Endothelial cell of umbilical vein (primary cell): ENCODE measurements at regions not wholly inside any gene's neighbourhood (a gene's known extent, or its start where the extent isn't known, plus 50 kb on each side); places are given as distances from the start of the nearest gene placed in this dataset.

Source experiments
- BruUV-seq: library from RNA; stranded (reverse); fragments of 400-500 nt; replicated peaks from 2 replicates; lab custom pipeline; 2021; lab: Mats Ljungman, UMichigan
- CTCF ChIA-PET: fragments of 300-600, 350-600 bp; sonication (Branson Sonifier 250); formaldehyde crosslinking; loops from one replicate; lab custom pipeline; 2021; ENCODE audit warnings: antibody characterized with exemption, inconsistent platforms; lab: Charles Lee
- POLR2A ChIA-PET: fragments of 300-600, 350-600 bp; sonication (Branson Sonifier 250); formaldehyde crosslinking; loops from one replicate; lab custom pipeline; 2021; ENCODE audit warnings: antibody characterized with exemption, inconsistent platforms; lab: Charles Lee
- DNase-seq: peaks from one replicate; pipeline ENCODE4 v3.0.0-alpha.2; 2011; ENCODE audit warnings: low read depth, low spot score
- FAIRE-seq: peaks from 2 replicates; lab custom pipeline; 2011; peaks lifted over from hg19 to GRCh38; lab: Jason Lieb, UNC
- H2AFZ ChIP-seq: 2 replicates; pipeline ENCODE4 v1.6.0; 2012; ENCODE audit warnings: low read depth, low read length, control low read depth, inconsistent platforms
- H3K27ac ChIP-seq: 2 replicates; pipeline ENCODE4 v1.5.1; 2011; ENCODE audit warnings: low read depth, mild to moderate bottlenecking, control low read depth, low read length, moderate library complexity; ENCODE audit not compliant: insufficient read depth
- H3K27me3 ChIP-seq, 2 experiments: 2 replicates each; pipeline versions ENCODE4 v1.6.0 to v1.6.1; 2011; ENCODE audit warnings: low read length in 2 of 2, mixed read lengths in 1 of 2; ENCODE audit not compliant: control insufficient read depth in 2 of 2, insufficient read depth in 2 of 2
- H3K36me3 ChIP-seq, 2 experiments: 2 replicates in 1 of 2; 3 replicates in 1 of 2; pipeline ENCODE4 v1.5.1; 2011; ENCODE audit warnings: low read length in 2 of 2, mild to moderate bottlenecking in 1 of 2, moderate library complexity in 1 of 2; ENCODE audit not compliant: control insufficient read depth in 2 of 2, insufficient read depth in 2 of 2; ENCODE audit errors: extremely low read depth in 1 of 2
- H3K4me1 ChIP-seq: 3 replicates; pipeline ENCODE4 v1.5.1; 2011; ENCODE audit warnings: mild to moderate bottlenecking, low read length; ENCODE audit not compliant: control insufficient read depth, insufficient read depth; ENCODE audit errors: extremely low read depth
- H3K4me2 ChIP-seq: 2 replicates; pipeline ENCODE4 v1.6.1; 2011; ENCODE audit warnings: low read length, control low read depth, mixed read lengths; ENCODE audit not compliant: insufficient read depth
- H3K4me3 ChIP-seq, 3 experiments: fragments of 200-600 bp in 1 of 3; sonication (generic), shearing (Covaris generic) in 1 of 3; replicated peaks in 1 of 3; 2 replicates each; pipeline ENCODE4 v1.5.1; 2011 to 2016; ENCODE audit warnings: control low read depth in 3 of 3, low read length in 3 of 3, mild to moderate bottlenecking in 2 of 3, inconsistent platforms in 1 of 3, low read depth in 1 of 3, moderate library complexity in 1 of 3; ENCODE audit not compliant: insufficient read depth in 1 of 3
- H3K79me2 ChIP-seq: 2 replicates; pipeline ENCODE4 v1.6.0; 2012; ENCODE audit warnings: low read length, inconsistent platforms; ENCODE audit not compliant: control insufficient read depth, insufficient read depth
- H3K9ac ChIP-seq: replicated peaks from 2 replicates; pipeline ENCODE3; 2011; ENCODE audit warnings: low read length, control low read depth; ENCODE audit not compliant: insufficient read depth; ENCODE audit errors: extremely low read depth
- H3K9me1 ChIP-seq: replicated peaks from 3 replicates; pipeline ENCODE4 v1.6.0; 2011; ENCODE audit warnings: mild to moderate bottlenecking, low read length; ENCODE audit not compliant: control insufficient read depth, insufficient read depth; ENCODE audit errors: extremely low read depth
- H3K9me3 ChIP-seq: replicated peaks from 2 replicates; pipeline ENCODE4 v1.5.1; 2012; ENCODE audit warnings: low read length, inconsistent platforms; ENCODE audit not compliant: control insufficient read depth, insufficient read depth
- H4K20me1 ChIP-seq: replicated peaks from 2 replicates; pipeline ENCODE3; 2011; ENCODE audit warnings: mild to moderate bottlenecking, low read length; ENCODE audit not compliant: control insufficient read depth, insufficient read depth; ENCODE audit errors: extremely low read depth
- CTCF ChIP-seq, 2 donors: IDR thresholded peaks; 1 replicate in 1 of 2; 2 replicates in 1 of 2; pipeline ENCODE4 v1.5.1; 2011; ENCODE audit warnings: low read length in 2 of 2, mild to moderate bottlenecking in 2 of 2, moderate library complexity in 2 of 2, control low read depth in 1 of 2, inconsistent platforms in 1 of 2, low read depth in 1 of 2; ENCODE audit not compliant: insufficient read depth in 1 of 2; ENCODE audit errors: extremely low read depth in 1 of 2
- EZH2 ChIP-seq: IDR thresholded peaks from 2 replicates; pipeline ENCODE4 v1.6.1; 2012; ENCODE audit warnings: borderline replicate concordance, low read depth, mild to moderate bottlenecking, moderate library complexity, low read length, inconsistent platforms; ENCODE audit not compliant: severe bottlenecking
- FOS ChIP-seq: IDR thresholded peaks from 2 replicates; pipeline ENCODE4 v1.6.1; 2011; ENCODE audit warnings: mild to moderate bottlenecking, low read length, moderate library complexity, borderline replicate concordance; ENCODE audit not compliant: insufficient read depth
- GATA2 ChIP-seq: IDR thresholded peaks from 2 replicates; pipeline ENCODE4 v1.7.0; 2011; ENCODE audit warnings: low read depth, mild to moderate bottlenecking, moderate library complexity, mixed read lengths, low read length; ENCODE audit not compliant: insufficient read length, insufficient read depth
- JUN ChIP-seq: IDR thresholded peaks from 2 replicates; pipeline ENCODE4 v1.6.1; 2011; ENCODE audit warnings: borderline replicate concordance, low read depth; ENCODE audit not compliant: insufficient read length, insufficient read depth
- MAX ChIP-seq: IDR thresholded peaks from 2 replicates; pipeline ENCODE4 v1.6.1; 2011; ENCODE audit not compliant: insufficient read depth, insufficient read length
- MYC ChIP-seq: IDR thresholded peaks from one replicate; pipeline ENCODE4 v1.6.1; 2011; ENCODE audit warnings: mild to moderate bottlenecking, low read depth, low read length
- POLR2A ChIP-seq: IDR thresholded peaks from 2 replicates; pipeline ENCODE4 v1.6.1; 2012; ENCODE audit warnings: low read depth, mild to moderate bottlenecking, control low read depth, low read length
- POLR2AphosphoS5 ChIP-seq: IDR thresholded peaks from 2 replicates; pipeline ENCODE4 v1.6.1; 2012; ENCODE audit warnings: low read depth, mild to moderate bottlenecking, control low read depth, low read length, moderate library complexity; ENCODE audit not compliant: insufficient read depth
- dilution Hi-C: fragments of 300-500 bp; cut with MboI; formaldehyde crosslinking; loops from one replicate; pipeline ENCODE4 v1.15.0; 2019; ENCODE audit warnings: low sequenced_read_pairs; ENCODE audit not compliant: extremely low pct_ligation_motif_present
- intact Hi-C: fragments of 100-400 bp; cut with micrococcal nuclease; formaldehyde crosslinking; loops from one replicate; pipeline ENCODE4 v1.10.0; 2022

DNA sequence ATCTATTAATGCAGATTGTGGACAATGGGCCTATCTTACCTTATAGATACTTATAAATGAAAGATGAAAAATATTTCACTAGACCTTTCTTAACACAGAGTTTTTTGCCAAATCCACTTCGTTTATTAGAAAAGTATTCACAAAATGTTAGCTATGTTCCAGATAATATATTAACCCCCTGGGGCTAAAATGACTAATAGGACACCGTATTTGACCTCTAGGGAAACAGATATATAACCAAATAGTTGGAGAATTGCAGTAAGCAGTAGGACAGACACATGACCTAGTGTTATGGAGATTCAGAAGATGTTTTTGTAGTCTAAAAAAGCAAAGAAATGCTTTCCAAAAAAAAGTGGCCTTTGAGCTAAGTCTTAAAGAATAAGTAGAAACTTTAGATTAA is 106.9 kb downstream of the SEC16B start:
- no peak overlapping the region for H3K4me3 ChIP-seq
- H4K20me1 ChIP-seq = no peaks in the 10 kb centered on the region
- intact Hi-C loops = no loop called here
- H3K79me2 ChIP-seq = no peaks in the 10 kb centered on the region
- dilution Hi-C loops = no loop called here
- no peak overlapping the region for H2AFZ ChIP-seq
- DNase-seq = no peak
- no peak overlapping the region for H3K4me2 ChIP-seq
- H3K9me3 ChIP-seq = no peaks in the 10 kb centered on the region
- H3K27ac ChIP-seq = no peak overlapping the region
- POLR2A ChIA-PET = no interaction called here
- no peak overlapping the region for H3K9ac ChIP-seq
- no TSS peak for BruUV-seq
- H3K36me3 ChIP-seq = no peaks in the 10 kb centered on the region
- H3K4me1 ChIP-seq = no peaks in the 10 kb centered on the region
- no peaks in the 10 kb centered on the region for H3K27me3 ChIP-seq
- CTCF ChIA-PET = no interaction called here
- H3K9me1 ChIP-seq = no peaks in the 10 kb centered on the region
- TF ChIP-seq CTCF (IDR thresholded peaks at IDR 0.05; ENCODE audit: extremely low read depth in 1 of 2, insufficient read depth in 1 of 2, low read depth in 1 of 2, low read length in 2 of 2) = no peak
- no peak for TF ChIP-seq MYC
- TF ChIP-seq MAX = no peak
- no peak for TF ChIP-seq GATA2
- no peak for TF ChIP-seq JUN
- TF ChIP-seq FOS = no peak
- TF ChIP-seq POLR2A = no peak
- TF ChIP-seq POLR2AphosphoS5 = no peak
- TF ChIP-seq EZH2 = no peak
- FAIRE-seq = no peak
